ENCODE measurements at regions not wholly inside any gene's neighbourhood (a gene's known extent, or its start where the extent isn't known, plus 50 kb on each side); places are given as distances from the start of the nearest gene placed in this dataset.

GRCh38 chr14:26995301-26995700 is 397.5 kb upstream of the NOVA1 start:
- H3K27ac ChIP-seq: no peak overlapping the region
- DNase-seq (ENCODE audit: low spot score) (no peak), ATAC-seq (ENCODE audit: insufficient number of reproducible peaks, low FRiP score, low read depth) (no peak)
- H3K4me1 ChIP-seq (ENCODE audit: control insufficient read depth in 1 of 2, low read depth in 2 of 2): no peaks in the 10 kb centered on the region
- H3K36me3 ChIP-seq: no peaks in the 10 kb centered on the region
- H3K9me3 ChIP-seq: no peaks in the 10 kb centered on the region
- no peak overlapping the region for H3K4me3 ChIP-seq
- TF ChIP-seq, protein P1, sequence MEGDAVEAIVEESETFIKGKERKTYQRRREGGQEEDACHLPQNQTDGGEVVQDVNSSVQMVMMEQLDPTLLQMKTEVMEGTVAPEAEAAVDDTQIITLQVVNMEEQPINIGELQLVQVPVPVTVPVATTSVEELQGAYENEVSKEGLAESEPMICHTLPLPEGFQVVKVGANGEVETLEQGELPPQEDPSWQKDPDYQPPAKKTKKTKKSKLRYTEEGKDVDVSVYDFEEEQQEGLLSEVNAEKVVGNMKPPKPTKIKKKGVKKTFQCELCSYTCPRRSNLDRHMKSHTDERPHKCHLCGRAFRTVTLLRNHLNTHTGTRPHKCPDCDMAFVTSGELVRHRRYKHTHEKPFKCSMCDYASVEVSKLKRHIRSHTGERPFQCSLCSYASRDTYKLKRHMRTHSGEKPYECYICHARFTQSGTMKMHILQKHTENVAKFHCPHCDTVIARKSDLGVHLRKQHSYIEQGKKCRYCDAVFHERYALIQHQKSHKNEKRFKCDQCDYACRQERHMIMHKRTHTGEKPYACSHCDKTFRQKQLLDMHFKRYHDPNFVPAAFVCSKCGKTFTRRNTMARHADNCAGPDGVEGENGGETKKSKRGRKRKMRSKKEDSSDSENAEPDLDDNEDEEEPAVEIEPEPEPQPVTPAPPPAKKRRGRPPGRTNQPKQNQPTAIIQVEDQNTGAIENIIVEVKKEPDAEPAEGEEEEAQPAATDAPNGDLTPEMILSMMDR (IDR thresholded peaks at IDR 0.05): no peak
- no peaks in the 10 kb centered on the region for H3K27me3 ChIP-seq (replicated peaks; ENCODE audit: insufficient read depth)

DNA sequence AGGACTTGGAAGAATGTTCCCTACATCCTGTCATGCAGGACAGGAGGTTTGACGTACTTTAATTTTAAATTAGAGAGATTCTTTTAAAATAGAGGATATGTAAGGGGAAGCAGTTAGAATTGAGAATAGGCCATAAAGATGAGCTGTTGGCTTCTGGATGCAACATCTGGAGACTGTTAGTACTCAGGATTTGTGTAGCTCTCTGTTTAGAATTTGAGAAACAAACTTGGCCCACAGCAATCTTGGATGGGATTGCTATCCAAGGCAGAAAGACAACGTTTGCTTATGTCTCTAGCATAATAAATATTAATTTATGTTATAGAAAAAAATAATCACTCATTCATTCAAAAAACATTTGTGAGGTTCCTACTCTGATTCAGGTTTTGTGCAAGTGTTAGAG is 398.4 kb upstream of the NOVA1 start:
- TF ChIP-seq, protein P1 (IDR thresholded peaks at IDR 0.05): no peak
- no peak for ATAC-seq (ENCODE audit: insufficient number of reproducible peaks, low FRiP score, low read depth)
- Histone ChIP-seq H3K4me3 (no peak overlapping the region), H3K27ac (no peak overlapping the region), H3K9me3 (no peaks in the 10 kb centered on the region), H3K4me1 (ENCODE audit: control insufficient read depth in 1 of 2, low read depth in 2 of 2) (no peaks in the 10 kb centered on the region), H3K27me3 (replicated peaks; ENCODE audit: insufficient read depth) (no peaks in the 10 kb centered on the region), H3K36me3 (no peaks in the 10 kb centered on the region)
- DNase-seq (ENCODE audit: low spot score): no peak

DNA sequence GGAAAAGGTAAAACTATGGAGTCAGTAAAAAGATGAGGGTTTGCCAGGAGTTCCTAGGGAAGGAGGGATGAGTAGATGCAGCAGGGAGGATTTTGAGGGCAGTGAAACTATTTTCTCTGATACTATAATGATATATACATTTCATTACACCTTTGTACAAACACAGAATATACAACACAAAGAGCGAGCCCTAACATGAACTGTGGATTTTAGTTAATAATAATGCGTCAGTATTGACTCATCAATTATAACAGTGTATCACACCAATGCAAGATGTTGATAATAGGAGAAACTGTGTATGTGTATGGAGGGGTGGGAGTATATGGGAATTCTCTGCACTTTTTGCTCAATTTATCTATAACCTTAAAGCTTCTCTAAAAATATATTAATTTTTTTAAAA is 404.3 kb upstream of the NOVA1 start:
- TF ChIP-seq, protein P1 (IDR thresholded peaks at IDR 0.05): no peak
- ATAC-seq (ENCODE audit: insufficient number of reproducible peaks, low FRiP score, low read depth): no peak
- Histone ChIP-seq H3K4me1 (ENCODE audit: control insufficient read depth in 1 of 2, low read depth in 2 of 2) (no peaks in the 10 kb centered on the region), H3K27me3 (replicated peaks; ENCODE audit: insufficient read depth) (no peaks in the 10 kb centered on the region), H3K4me3 (no peak overlapping the region), H3K36me3 (no peaks in the 10 kb centered on the region), H3K27ac (no peak overlapping the region), H3K9me3 (no peaks in the 10 kb centered on the region)
- DNase-seq (ENCODE audit: low spot score): no peak

DNA sequence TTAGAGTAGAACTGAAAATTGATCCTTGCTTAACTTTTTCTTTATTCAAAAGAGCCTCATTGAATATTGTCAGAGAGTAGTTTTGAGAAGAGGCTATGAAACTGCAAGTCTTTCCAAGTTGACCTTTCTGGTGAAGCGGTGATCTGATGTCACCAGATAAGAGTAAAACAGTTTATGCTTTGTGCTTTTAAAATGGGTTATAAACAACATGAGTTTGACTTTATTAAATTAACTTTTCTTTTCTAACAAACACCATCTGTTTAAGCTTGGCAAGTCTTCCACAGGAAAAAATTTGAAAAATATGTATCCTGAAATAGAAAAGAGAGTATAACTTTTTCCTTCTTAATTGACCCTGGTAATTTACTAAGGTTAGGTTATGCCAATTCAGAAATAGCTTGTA is 408.7 kb upstream of the NOVA1 start:
- TF ChIP-seq, protein P1 (IDR thresholded peaks at IDR 0.05): no peak
- H3K4me1 ChIP-seq (ENCODE audit: control insufficient read depth in 1 of 2, low read depth in 2 of 2): no peaks in the 10 kb centered on the region
- no peaks in the 10 kb centered on the region for H3K27me3 ChIP-seq (replicated peaks; ENCODE audit: insufficient read depth)
- H3K36me3 ChIP-seq: no peaks in the 10 kb centered on the region
- ATAC-seq (ENCODE audit: insufficient number of reproducible peaks, low FRiP score, low read depth) (no peak), DNase-seq (ENCODE audit: low spot score) (no peak)
- no peak overlapping the region for H3K27ac ChIP-seq
- no peaks in the 10 kb centered on the region for H3K9me3 ChIP-seq
- H3K4me3 ChIP-seq: no peak overlapping the region

- TF ChIP-seq, protein P1 (IDR thresholded peaks at IDR 0.05): no peak
- H3K9me3 ChIP-seq: no peaks in the 10 kb centered on the region
- H3K27ac ChIP-seq: no peak overlapping the region
- ATAC-seq (ENCODE audit: insufficient number of reproducible peaks, low FRiP score, low read depth) (no peak), DNase-seq (ENCODE audit: low spot score) (no peak)
- no peaks in the 10 kb centered on the region for H3K4me1 ChIP-seq (ENCODE audit: control insufficient read depth in 1 of 2, low read depth in 2 of 2)
- no peaks in the 10 kb centered on the region for H3K36me3 ChIP-seq
- H3K27me3 ChIP-seq (replicated peaks; ENCODE audit: insufficient read depth): no peaks in the 10 kb centered on the region
- H3K4me3 ChIP-seq: no peak overlapping the region
Observed at GRCh38 chr14:27008187-27008586, 410.4 kb upstream of the NOVA1 start.
